PFSK-1 (cell line): ENCODE measurements at regions not wholly inside any gene's neighbourhood (a gene's known extent, or its start where the extent isn't known, plus 50 kb on each side); places are given as distances from the start of the nearest gene placed in this dataset.
A peak's percentile ranks its signal among the peaks of the same experiment; 100 is the strongest.

Source experiments
- FOXP2 ChIP-seq: optimal IDR thresholded peaks from 2 replicates; pipeline ENCODE3; 2011; ENCODE audit warnings: borderline replicate concordance, control low read depth, inconsistent platforms; ENCODE audit not compliant: insufficient read depth; ENCODE audit errors: extremely low read length, extremely low read depth
- POLR2AphosphoS5 ChIP-seq: IDR thresholded peaks from 2 replicates; pipeline ENCODE4 v1.6.1; 2012; ENCODE audit warnings: low read depth, mild to moderate bottlenecking, control low read depth, low read length, moderate library complexity
- SIN3A ChIP-seq: IDR thresholded peaks from 2 replicates; pipeline ENCODE4 v1.6.1; 2012; ENCODE audit warnings: mild to moderate bottlenecking, low read length, moderate library complexity, borderline replicate concordance; ENCODE audit not compliant: insufficient read depth
- TAF1 ChIP-seq: IDR thresholded peaks from 2 replicates; pipeline ENCODE4 v1.6.1; 2012; ENCODE audit warnings: low read length, control low read depth, borderline replicate concordance; ENCODE audit not compliant: insufficient read depth
- TF ChIP-seq, protein P1 (sequence below), 2 experiments: IDR thresholded peaks; 2 replicates each; pipeline versions ENCODE4 v1.6.1 to v1.8.0; 2011 to 2012; ENCODE audit warnings: low read depth in 2 of 2, low read length in 2 of 2, control low read depth in 1 of 2, inconsistent platforms in 1 of 2, mild to moderate bottlenecking in 1 of 2, moderate library complexity in 1 of 2; ENCODE audit not compliant: insufficient read depth in 1 of 2

DNA sequence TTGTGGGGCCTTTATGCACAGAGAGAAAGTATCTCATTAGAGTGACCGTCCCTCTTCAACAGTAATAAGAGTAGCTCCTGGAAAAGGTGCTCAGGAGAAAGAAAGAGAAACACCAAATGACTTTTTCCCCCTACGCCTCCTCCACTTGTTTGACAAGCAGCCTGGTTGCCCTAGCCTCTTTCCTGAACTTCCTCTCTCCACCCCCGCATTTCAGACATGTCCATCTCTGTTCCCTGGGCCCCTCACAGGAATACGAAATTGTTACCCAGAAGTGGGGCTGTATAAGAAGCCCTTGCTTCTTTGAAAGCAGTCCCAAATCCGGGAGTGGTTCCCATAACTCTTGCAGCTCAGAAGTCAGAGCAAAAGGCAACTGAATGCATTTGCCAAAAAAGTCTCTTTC lies 119.6 kb upstream of the ADO start:
- TF ChIP-seq TAF1 (no peak), POLR2AphosphoS5 (no peak), SIN3A (no peak), FOXP2 (no peak)
- TF ChIP-seq, protein P1, sequence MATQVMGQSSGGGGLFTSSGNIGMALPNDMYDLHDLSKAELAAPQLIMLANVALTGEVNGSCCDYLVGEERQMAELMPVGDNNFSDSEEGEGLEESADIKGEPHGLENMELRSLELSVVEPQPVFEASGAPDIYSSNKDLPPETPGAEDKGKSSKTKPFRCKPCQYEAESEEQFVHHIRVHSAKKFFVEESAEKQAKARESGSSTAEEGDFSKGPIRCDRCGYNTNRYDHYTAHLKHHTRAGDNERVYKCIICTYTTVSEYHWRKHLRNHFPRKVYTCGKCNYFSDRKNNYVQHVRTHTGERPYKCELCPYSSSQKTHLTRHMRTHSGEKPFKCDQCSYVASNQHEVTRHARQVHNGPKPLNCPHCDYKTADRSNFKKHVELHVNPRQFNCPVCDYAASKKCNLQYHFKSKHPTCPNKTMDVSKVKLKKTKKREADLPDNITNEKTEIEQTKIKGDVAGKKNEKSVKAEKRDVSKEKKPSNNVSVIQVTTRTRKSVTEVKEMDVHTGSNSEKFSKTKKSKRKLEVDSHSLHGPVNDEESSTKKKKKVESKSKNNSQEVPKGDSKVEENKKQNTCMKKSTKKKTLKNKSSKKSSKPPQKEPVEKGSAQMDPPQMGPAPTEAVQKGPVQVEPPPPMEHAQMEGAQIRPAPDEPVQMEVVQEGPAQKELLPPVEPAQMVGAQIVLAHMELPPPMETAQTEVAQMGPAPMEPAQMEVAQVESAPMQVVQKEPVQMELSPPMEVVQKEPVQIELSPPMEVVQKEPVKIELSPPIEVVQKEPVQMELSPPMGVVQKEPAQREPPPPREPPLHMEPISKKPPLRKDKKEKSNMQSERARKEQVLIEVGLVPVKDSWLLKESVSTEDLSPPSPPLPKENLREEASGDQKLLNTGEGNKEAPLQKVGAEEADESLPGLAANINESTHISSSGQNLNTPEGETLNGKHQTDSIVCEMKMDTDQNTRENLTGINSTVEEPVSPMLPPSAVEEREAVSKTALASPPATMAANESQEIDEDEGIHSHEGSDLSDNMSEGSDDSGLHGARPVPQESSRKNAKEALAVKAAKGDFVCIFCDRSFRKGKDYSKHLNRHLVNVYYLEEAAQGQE (IDR thresholded peaks at IDR 0.05; ENCODE audit: insufficient read depth in 1 of 2, low read depth in 2 of 2, low read length in 2 of 2): no peak

- TF ChIP-seq POLR2AphosphoS5 (no peak), TAF1 (no peak), SIN3A (no peak), FOXP2 (no peak)
- TF ChIP-seq, protein P1 (IDR thresholded peaks at IDR 0.05; ENCODE audit: insufficient read depth in 1 of 2, low read depth in 2 of 2, low read length in 2 of 2): no peak
Observed at GRCh38 chr10:62687230-62687748, 117.2 kb upstream of the ADO start.

- TF ChIP-seq TAF1 (no peak), FOXP2 (no peak), SIN3A (no peak), POLR2AphosphoS5 (no peak)
- TF ChIP-seq, protein P1 (IDR thresholded peaks at IDR 0.05; ENCODE audit: insufficient read depth in 1 of 2, low read depth in 2 of 2, low read length in 2 of 2): no peak
Observed at GRCh38 chr10:62688971-62689700, 115.4 kb upstream of the ADO start.

- TF ChIP-seq, protein P1 (IDR thresholded peaks at IDR 0.05; ENCODE audit: insufficient read depth in 1 of 2, low read depth in 2 of 2, low read length in 2 of 2): 0 out of 4 replicates have a peak, but pooled peaks of 1 of the 2 experiments have one; percentile 32
- TF ChIP-seq TAF1 (no peak), SIN3A (no peak), POLR2AphosphoS5 (no peak), FOXP2 (no peak)
Observed at GRCh38 chr10:62689712-62690111, 114.8 kb upstream of the ADO start.
